SJCRH30 (cell line): ENCODE measurements at regions not wholly inside any gene's neighbourhood (a gene's known extent, or its start where the extent isn't known, plus 50 kb on each side); places are given as distances from the start of the nearest gene placed in this dataset.
"Not testable (repeated sequence)": the region's sequence is repeated elsewhere in the genome, so short reads cannot be mapped to it uniquely, and the experiment has no call there.

Source experiments
- DNase-seq, 2 experiments: peaks; one replicate each; pipeline ENCODE4 v3.0.0-alpha.2; 2015 to 2020
- H3K27ac ChIP-seq: fragments of 250-450 bp; sonication (Bioruptor Pico); 2 replicates; pipeline ENCODE4 v1.5.1; 2020; ENCODE audit warnings: mild to moderate bottlenecking, moderate library complexity
- H3K27me3 ChIP-seq: fragments of 250-450 bp; sonication (Bioruptor Pico); 2 replicates; pipeline ENCODE4 v1.5.1; 2020; ENCODE audit warnings: mild to moderate bottlenecking, moderate library complexity
- H3K36me3 ChIP-seq: fragments of 250-450 bp; sonication (Bioruptor Pico); 2 replicates; pipeline ENCODE4 v1.5.1; 2020; ENCODE audit warnings: mild to moderate bottlenecking, moderate library complexity
- H3K4me1 ChIP-seq: fragments of 250-450 bp; sonication (Bioruptor Pico); 2 replicates; pipeline ENCODE4 v1.5.1; 2020; ENCODE audit warnings: mild to moderate bottlenecking, moderate library complexity
- H3K4me3 ChIP-seq: fragments of 250-450 bp; sonication (Bioruptor Pico); 2 replicates; pipeline ENCODE4 v1.5.1; 2020; ENCODE audit warnings: mild to moderate bottlenecking, moderate library complexity
- H3K9me3 ChIP-seq: fragments of 250-450 bp; sonication (Bioruptor Pico); replicated peaks from 2 replicates; pipeline ENCODE4 v1.5.1; 2020; ENCODE audit warnings: mild to moderate bottlenecking, moderate library complexity

- H3K4me3 ChIP-seq, result no peak overlapping the region
- H3K27ac ChIP-seq, result no peak overlapping the region
- no peak for DNase-seq
- H3K9me3 ChIP-seq, result no peaks in the 10 kb centered on the region
- H3K4me1 ChIP-seq, result no peaks in the 10 kb centered on the region; the same call in 1 of the 2 replicates
- no peaks in the 10 kb centered on the region for H3K36me3 ChIP-seq
- H3K27me3 ChIP-seq, result no peaks in the 10 kb centered on the region
Observed at GRCh38 chr14:55899531-55899930, 218.7 kb upstream of the PELI2 start.

GRCh38 chr14:55900749-55901148 lies 217.5 kb upstream of the PELI2 start:
- no peaks in the 10 kb centered on the region for H3K27me3 ChIP-seq
- no peak for DNase-seq
- no peaks in the 10 kb centered on the region; the same call in 1 of the 2 replicates for H3K4me1 ChIP-seq
- H3K9me3 ChIP-seq, result no peaks in the 10 kb centered on the region
- H3K4me3 ChIP-seq, result no peak overlapping the region
- no peaks in the 10 kb centered on the region for H3K36me3 ChIP-seq
- no peak overlapping the region for H3K27ac ChIP-seq

- Histone ChIP-seq H3K27me3 (no peaks in the 10 kb centered on the region), H3K27ac (no peak overlapping the region), H3K9me3 (no peaks in the 10 kb centered on the region), H3K4me1 (no peaks in the 10 kb centered on the region; the same call in 1 of the 2 replicates), H3K4me3 (no peak overlapping the region), H3K36me3 (no peaks in the 10 kb centered on the region)
- DNase-seq, result no peak
Observed at GRCh38 chr14:55901291-55901690, 216.9 kb upstream of the PELI2 start.

- no peaks in the 10 kb centered on the region for H3K9me3 ChIP-seq
- no peaks in the 10 kb centered on the region for H3K27me3 ChIP-seq
- H3K4me3 ChIP-seq, result no peak overlapping the region
- no peak for DNase-seq
- no peaks in the 10 kb centered on the region; the same call in 1 of the 2 replicates for H3K4me1 ChIP-seq
- no peak overlapping the region for H3K27ac ChIP-seq
- H3K36me3 ChIP-seq, result no peaks in the 10 kb centered on the region
Observed at GRCh38 chr14:55902241-55902640, 216.0 kb upstream of the PELI2 start.

- Histone ChIP-seq H3K36me3 (no peaks in the 10 kb centered on the region), H3K4me3 (no peak overlapping the region), H3K4me1 (no peaks in the 10 kb centered on the region; the same call in 1 of the 2 replicates), H3K27ac (no peak overlapping the region), H3K27me3 (no peaks in the 10 kb centered on the region), H3K9me3 (no peaks in the 10 kb centered on the region)
- DNase-seq, result no peak
Observed at GRCh38 chr14:55904086-55904485, 214.1 kb upstream of the PELI2 start.

- Histone ChIP-seq H3K4me1 (peaks cover under 1% of the 10 kb centered on the region; the same call in 1 of the 2 replicates), H3K9me3 (no peaks in the 10 kb centered on the region), H3K27ac (no peak overlapping the region)
Observed at GRCh38 chr14:55908106-55908505, 210.1 kb upstream of the PELI2 start.

GRCh38 chr14:55909879-55910278 lies 208.3 kb upstream of the PELI2 start:
- DNase-seq, result no peak
- H3K4me3 ChIP-seq, result no peak overlapping the region
- H3K4me1 ChIP-seq, result peaks cover 10% of the 10 kb centered on the region
- no peaks in the 10 kb centered on the region for H3K36me3 ChIP-seq
- H3K27me3 ChIP-seq, result no peaks in the 10 kb centered on the region
- no peak overlapping the region for H3K27ac ChIP-seq
- no peaks in the 10 kb centered on the region for H3K9me3 ChIP-seq

More at GRCh38 chr14:55908106-55908505, 210.1 kb upstream of the PELI2 start:
- no peaks in the 10 kb centered on the region for H3K27me3 ChIP-seq
- DNase-seq, result no peak
- no peaks in the 10 kb centered on the region for H3K36me3 ChIP-seq
- no peak overlapping the region for H3K4me3 ChIP-seq

- H3K4me3 ChIP-seq, result no peak overlapping the region
- H3K9me3 ChIP-seq, result no peaks in the 10 kb centered on the region
- no peak for DNase-seq
Observed at GRCh38 chr14:55910601-55911243, 207.5 kb upstream of the PELI2 start.

GRCh38 chr14:55911776-55912175 lies 206.4 kb upstream of the PELI2 start:
- Histone ChIP-seq H3K27ac (no peak overlapping the region), H3K4me3 (no peak overlapping the region), H3K4me1 (peaks cover 10% of the 10 kb centered on the region), H3K36me3 (no peaks in the 10 kb centered on the region), H3K27me3 (no peaks in the 10 kb centered on the region), H3K9me3 (no peaks in the 10 kb centered on the region)
- no peak for DNase-seq

More at GRCh38 chr14:55910601-55911243, 207.5 kb upstream of the PELI2 start:
- Histone ChIP-seq H3K36me3 (no peaks in the 10 kb centered on the region), H3K27ac (no peak overlapping the region), H3K4me1 (peaks cover 10% of the 10 kb centered on the region), H3K27me3 (no peaks in the 10 kb centered on the region)

- no peaks in the 10 kb centered on the region for H3K36me3 ChIP-seq
- DNase-seq, result no peak
- H3K4me3 ChIP-seq, result no peak overlapping the region
- peaks cover 10% of the 10 kb centered on the region for H3K4me1 ChIP-seq
- H3K9me3 ChIP-seq, result no peaks in the 10 kb centered on the region
- no peak overlapping the region for H3K27ac ChIP-seq
- H3K27me3 ChIP-seq, result no peaks in the 10 kb centered on the region
Observed at GRCh38 chr14:55912344-55912743, 205.9 kb upstream of the PELI2 start.

GRCh38 chr14:55913324-55914025 lies 204.7 kb upstream of the PELI2 start:
- Histone ChIP-seq H3K36me3 (no peaks in the 10 kb centered on the region), H3K27ac (no peak overlapping the region; the same call in 1 of the 2 replicates), H3K4me3 (0 out of 2 replicates have a peak overlapping the region, but pooled peaks have one; percentile 14), H3K9me3 (no peaks in the 10 kb centered on the region), H3K27me3 (no peaks in the 10 kb centered on the region), H3K4me1 (peaks cover 10% of the 10 kb centered on the region)
- peak; percentile 23 to 40 for DNase-seq

GRCh38 chr14:55914771-55915170 lies 203.4 kb upstream of the PELI2 start:
- Histone ChIP-seq H3K4me1 (peaks cover 10% of the 10 kb centered on the region), H3K36me3 (no peaks in the 10 kb centered on the region), H3K4me3 (no peak overlapping the region), H3K27ac (no peak overlapping the region), H3K9me3 (no peaks in the 10 kb centered on the region), H3K27me3 (no peaks in the 10 kb centered on the region)
- DNase-seq, result no peak

GRCh38 chr14:55915456-55915855 lies 202.8 kb upstream of the PELI2 start:
- no peaks in the 10 kb centered on the region for H3K36me3 ChIP-seq
- H3K27ac ChIP-seq, result no peak overlapping the region
- no peak overlapping the region for H3K4me3 ChIP-seq
- peaks cover 10% of the 10 kb centered on the region for H3K4me1 ChIP-seq
- no peaks in the 10 kb centered on the region for H3K27me3 ChIP-seq
- H3K9me3 ChIP-seq, result no peaks in the 10 kb centered on the region
- DNase-seq, result no peak

- H3K27ac ChIP-seq, H3K36me3 ChIP-seq, H3K4me1 ChIP-seq, DNase-seq, H3K27me3 ChIP-seq, H3K9me3 ChIP-seq, H3K4me3 ChIP-seq: not testable (repeated sequence)
Observed at GRCh38 chr14:55919800-55920199, 198.4 kb upstream of the PELI2 start.

GRCh38 chr14:55921511-55921910 lies 196.7 kb upstream of the PELI2 start:
- DNase-seq, result no peak
- no peaks in the 10 kb centered on the region for H3K9me3 ChIP-seq
- no peak overlapping the region for H3K27ac ChIP-seq
- no peak overlapping the region for H3K4me3 ChIP-seq
- H3K27me3 ChIP-seq, result no peaks in the 10 kb centered on the region
- H3K4me1 ChIP-seq, result no peaks in the 10 kb centered on the region
- no peaks in the 10 kb centered on the region for H3K36me3 ChIP-seq
